Omental fat pad (tissue), 3 donors: ENCODE measurements at regions not wholly inside any gene's neighbourhood (a gene's known extent, or its start where the extent isn't known, plus 50 kb on each side); places are given as distances from the start of the nearest gene placed in this dataset.

ENCODE experiments used
- ATAC-seq: fragments of 150-250 bp; one replicate; pipeline ENCODE4 v1.9.1; 2016; ENCODE audit warnings: mild to moderate bottlenecking, moderate library complexity; ENCODE audit not compliant: low FRiP score
- DNase-seq: peaks from one replicate; pipeline ENCODE4 v3.0.0-alpha.2; 2019; ENCODE audit warnings: low spot score
- CTCF ChIP-seq, 3 donors: fragments of 450-650 bp; IDR thresholded peaks; one replicate each; pipeline ENCODE4 v1.5.1; 2016 to 2017; ENCODE audit warnings: antibody characterized with exemption in 3 of 3, mild to moderate bottlenecking in 3 of 3, moderate library complexity in 2 of 3

- no peak for DNase-seq
- no peak for TF ChIP-seq CTCF (IDR thresholded peaks at IDR 0.05)
- ATAC-seq = no peak
Observed at GRCh38 chr11:19432370-19433061, 191.8 kb upstream of the E2F8 start.

GRCh38 chr11:19430754-19431398 is 190.1 kb upstream of the E2F8 start:
- DNase-seq (no peak), ATAC-seq (no peak)
- no peak for TF ChIP-seq CTCF (IDR thresholded peaks at IDR 0.05)

GRCh38 chr11:19430346-19430745 is 189.6 kb upstream of the E2F8 start:
- ATAC-seq = no peak
- no peak for TF ChIP-seq CTCF (IDR thresholded peaks at IDR 0.05)
- DNase-seq = no peak

- no peak for DNase-seq
- ATAC-seq = no peak
- TF ChIP-seq CTCF (IDR thresholded peaks at IDR 0.05) = no peak
Observed at GRCh38 chr11:19429108-19429760, 188.5 kb upstream of the E2F8 start.

- TF ChIP-seq CTCF (IDR thresholded peaks at IDR 0.05) = no peak
- peak; percentile 60 for ATAC-seq
- no peak for DNase-seq
Observed at GRCh38 chr11:19428206-19429002, 187.7 kb upstream of the E2F8 start.

GRCh38 chr11:19426756-19427403 is 186.1 kb upstream of the E2F8 start:
- DNase-seq = no peak
- ATAC-seq = no peak

More at GRCh38 chr11:19426756-19427403, 186.1 kb upstream of the E2F8 start:
- no peak for TF ChIP-seq CTCF (IDR thresholded peaks at IDR 0.05)
